Mucosa of gallbladder (tissue), 1 donor: ENCODE measurements at regions not wholly inside any gene's neighbourhood (a gene's known extent, or its start where the extent isn't known, plus 50 kb on each side); places are given as distances from the start of the nearest gene placed in this dataset.

Experiments
- DNase-seq: peaks from one replicate; pipeline ENCODE4 v3.0.0-alpha.2; 2020; ENCODE audit warnings: low spot score
- donor health status: DM: no; HTN: no; CAD: no.

DNA sequence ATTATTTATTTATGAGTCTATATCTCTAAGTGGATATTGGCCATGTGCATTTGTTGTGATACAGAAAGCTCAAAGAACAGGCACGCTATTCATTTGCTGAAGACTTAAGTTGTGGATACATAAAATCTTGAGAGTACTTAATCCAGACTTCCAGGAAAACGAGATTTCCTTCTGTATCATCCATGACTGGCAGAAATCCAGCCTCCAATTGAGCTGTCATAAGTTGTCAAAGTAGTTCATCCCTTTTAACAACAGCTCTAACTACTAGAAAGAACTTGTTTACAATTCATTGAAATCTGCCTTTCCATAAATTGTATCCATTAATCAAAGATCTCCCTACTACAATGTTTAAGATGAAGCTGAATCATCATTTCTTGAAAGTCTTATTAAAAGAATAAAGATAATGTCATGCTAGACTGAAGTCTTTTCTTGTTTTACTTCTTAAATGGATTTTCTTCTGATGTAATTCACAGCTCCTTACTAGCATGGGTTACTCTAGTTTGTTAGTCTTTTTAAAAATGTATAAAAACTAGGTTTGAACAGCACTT is 447.3 kb upstream of the CITED2 start:
- DNase-seq, result no peak

DNA sequence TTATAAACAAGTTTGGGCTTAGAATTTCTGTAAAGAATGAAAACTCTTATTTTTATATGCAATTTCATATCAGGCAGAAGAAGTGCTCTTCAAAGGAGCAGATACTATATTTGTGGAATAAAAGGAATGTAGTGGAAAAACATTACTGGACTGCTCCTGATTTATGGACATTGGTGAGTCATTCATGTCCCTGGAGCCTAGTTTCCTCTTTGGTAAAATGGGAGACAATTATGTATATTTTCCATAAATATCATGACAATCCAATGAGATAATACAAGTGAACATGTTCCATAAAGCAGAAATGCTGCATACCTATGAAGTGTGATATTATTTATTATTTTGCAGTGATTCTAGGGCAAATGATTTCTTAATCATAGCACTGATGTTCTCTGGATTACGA is 445.8 kb upstream of the CITED2 start:
- no peak for DNase-seq

DNA sequence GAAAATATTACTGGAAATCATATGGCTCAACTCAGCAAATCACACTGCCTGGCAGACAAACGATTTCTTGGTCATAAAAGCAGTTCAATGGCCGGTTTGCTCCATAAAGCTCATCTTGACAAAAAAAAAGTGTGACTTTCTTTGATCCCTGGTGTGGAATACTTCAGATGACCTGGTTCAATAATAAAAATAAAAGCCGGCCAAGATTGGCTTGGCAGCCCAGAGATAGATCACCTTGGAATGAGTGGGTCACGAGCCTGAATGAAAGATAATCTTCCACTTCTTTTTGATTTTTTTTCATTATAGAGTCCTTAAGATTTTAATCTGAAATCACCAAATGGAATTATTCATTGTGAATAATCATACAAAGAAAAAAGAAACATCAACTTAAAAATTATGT is 445.3 kb upstream of the CITED2 start:
- no peak for DNase-seq

DNA sequence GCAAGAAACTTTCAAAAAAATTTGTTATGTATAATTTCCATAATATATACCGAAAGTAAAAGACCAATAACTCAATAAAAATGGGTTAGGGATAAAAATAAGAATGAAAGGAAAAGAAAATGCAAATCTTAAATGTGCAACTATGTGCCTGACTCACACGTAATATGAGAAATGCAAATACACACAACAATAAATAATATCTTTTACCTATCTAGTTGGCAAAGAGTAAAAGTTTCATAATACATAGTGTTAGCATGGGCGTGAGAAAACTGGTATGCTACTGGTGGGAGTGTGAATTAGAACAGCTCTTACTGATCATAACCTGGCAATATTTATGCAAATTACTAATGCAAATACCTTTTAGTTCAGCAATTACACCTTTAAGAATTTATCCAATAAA is 438.5 kb upstream of the CITED2 start:
- no peak for DNase-seq

DNA sequence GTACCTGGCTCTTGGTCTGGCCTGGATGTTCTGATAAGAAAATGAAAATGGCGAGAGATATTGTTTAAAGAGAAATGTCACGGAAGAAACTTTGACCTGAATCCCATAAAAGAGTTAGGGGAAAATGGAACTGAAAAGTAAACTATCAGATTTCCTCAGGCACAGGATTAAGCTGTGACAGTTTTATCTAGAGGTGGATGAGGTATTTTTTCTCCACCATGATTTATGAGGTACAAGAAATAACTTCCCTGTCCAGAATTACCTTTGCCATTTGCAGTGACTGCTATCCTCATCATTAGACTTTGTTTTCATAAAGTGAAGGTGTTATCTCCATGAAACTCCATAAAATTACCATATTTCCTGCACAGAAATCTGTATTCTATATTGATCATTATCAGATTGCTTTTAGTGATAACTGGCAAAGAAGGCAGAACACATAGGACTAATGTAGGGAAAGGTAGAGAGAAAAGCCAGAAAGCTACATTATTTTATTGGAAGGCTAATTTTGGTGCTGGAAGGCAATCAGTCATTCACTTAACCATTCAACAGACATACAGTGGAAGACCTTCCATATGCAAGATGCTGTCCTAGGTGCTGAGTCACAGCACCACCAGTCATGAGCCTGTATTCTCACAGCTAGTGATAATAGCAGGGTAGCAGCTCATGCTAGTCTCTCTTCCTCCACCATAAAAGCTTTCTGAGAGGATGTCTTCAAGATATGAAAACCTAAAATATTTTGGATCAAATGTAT is 427.3 kb upstream of the CITED2 start:
- no peak for DNase-seq

DNA sequence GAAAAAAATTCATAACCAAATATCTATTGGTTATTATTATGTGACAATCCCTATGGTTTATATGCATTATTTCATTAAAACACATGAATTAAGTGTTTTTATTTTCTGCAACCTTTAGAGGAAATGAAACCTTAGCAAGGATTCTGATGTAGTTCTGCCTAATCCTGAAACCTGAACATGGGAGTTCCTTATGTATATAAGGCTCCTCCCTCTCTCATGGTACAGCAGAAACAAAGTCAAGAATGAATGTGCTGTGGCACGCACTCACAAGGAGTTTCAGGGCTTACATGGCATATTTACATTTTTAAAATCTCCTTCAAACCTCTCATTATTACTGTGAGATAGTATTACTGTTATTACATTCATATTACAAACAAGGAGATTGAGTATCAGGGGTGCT is 426.4 kb upstream of the CITED2 start:
- DNase-seq, result no peak

DNA sequence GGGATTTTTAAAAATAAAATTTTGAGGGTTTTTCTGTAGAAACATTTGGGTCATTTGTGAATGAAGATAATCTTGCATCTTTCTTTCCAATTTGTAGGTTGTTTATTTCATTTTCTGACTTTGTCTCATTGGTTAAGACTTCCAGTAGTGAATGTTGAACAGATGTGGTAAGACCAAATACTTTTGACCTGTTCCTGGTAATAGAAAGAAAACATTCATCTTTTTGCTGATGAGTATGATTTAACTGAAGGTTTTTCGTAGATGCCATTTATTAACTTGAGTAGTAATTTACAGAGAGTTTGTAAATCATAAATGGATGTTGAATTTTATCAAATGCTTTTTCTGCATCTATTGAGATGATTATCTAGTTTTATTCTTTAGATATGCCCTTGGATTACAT is 416.1 kb upstream of the CITED2 start:
- no peak for DNase-seq

DNA sequence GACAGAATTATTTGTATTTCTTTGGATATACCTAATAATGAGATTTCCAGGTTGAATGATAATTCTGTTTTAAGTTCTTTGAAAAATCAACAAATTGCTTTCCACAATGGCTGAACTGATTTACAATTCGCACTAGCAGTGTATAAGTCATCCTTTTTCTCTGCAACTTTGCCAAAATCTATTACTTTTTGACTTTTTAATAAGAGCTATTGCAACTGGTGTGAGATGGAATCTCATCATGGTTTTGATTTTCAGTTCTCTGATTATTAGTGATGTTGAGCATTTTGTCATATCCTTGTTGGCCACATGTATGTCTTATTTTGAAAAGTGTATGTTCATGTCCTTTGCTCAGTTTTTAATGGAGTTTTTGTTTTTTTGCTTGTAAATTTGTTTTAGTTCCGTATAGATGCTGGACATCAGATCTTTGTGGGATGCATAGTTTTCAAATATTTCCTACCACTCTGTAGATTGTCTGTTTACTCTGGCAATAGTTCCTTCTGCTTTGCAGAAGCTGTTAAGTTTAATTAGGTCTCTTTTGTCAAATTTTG is 409.8 kb upstream of the CITED2 start:
- no peak for DNase-seq

DNA sequence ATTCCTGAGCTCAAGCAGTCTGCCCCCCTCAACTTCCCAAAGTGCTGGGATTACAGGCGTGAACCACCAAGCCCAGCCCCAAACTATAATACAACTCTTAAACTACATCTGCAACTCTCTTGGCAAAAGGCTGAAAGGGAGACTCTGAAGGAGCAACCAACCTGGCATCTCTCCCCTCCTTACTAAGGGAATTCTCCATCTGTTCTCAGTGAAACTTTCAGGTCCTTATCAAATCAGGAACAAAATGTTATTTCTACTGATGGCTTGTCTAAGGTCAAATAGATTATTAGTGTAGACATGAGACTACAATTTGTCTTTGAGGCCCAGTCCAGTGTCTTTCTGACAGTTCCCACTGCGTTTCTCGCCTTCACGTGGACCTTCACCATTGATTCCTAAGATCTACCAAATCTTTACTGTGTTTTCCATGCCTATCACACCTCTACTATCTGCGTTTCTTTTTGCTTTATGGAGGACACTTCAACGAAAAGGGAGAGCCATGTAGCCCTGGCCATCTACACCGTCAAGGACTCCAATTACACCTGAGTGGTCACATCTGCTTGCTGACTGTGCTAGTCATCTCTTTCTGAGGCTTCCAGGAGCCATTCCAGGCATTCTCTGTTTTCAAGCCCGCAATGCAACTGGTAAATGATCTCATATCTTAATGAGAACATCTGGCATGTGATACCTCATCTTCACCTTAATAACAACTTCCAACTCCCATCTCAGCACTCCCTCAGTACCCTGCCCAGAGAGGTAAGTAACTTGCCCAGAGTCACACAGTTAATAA is 405.7 kb upstream of the CITED2 start:
- DNase-seq, result no peak

DNA sequence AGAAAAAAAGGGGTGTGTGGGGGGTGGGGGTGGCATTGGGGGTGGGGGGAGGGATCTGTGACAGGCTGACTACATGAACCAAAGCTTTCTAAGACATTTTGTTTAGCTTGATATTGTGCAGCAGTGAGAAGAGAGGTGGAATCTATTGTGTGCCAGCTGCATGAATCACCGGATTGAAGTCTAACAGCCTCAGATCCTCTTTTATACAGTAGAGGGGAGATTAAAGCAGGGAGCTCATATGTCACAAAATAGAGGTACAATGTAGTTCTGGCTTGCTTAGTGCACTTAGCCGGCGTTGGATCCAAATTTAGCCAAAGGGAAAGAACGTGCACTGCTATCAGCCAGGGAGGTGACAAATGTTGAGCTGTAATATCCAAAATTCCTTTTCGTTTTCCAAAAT is 404.2 kb upstream of the CITED2 start:
- no peak for DNase-seq

DNA sequence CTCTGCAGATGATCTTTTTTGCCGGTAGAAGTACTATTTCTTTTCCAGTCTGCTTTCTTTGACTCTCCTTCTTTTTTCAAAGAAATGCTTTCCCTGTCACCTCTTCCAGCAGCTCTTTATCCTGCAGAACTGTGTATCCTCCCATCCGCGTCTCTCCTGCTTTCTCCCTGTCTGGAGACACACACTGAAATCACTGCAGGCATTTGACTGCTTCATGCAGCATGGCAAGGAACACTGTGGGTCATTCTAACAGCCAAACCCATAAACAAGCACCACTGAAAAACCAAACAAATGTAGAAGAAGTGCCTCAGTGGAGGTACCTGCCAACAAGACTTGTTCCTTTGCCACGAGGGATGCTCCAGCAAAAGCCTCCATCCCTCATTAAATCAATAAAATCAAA is 403.7 kb upstream of the CITED2 start:
- DNase-seq, result no peak

DNA sequence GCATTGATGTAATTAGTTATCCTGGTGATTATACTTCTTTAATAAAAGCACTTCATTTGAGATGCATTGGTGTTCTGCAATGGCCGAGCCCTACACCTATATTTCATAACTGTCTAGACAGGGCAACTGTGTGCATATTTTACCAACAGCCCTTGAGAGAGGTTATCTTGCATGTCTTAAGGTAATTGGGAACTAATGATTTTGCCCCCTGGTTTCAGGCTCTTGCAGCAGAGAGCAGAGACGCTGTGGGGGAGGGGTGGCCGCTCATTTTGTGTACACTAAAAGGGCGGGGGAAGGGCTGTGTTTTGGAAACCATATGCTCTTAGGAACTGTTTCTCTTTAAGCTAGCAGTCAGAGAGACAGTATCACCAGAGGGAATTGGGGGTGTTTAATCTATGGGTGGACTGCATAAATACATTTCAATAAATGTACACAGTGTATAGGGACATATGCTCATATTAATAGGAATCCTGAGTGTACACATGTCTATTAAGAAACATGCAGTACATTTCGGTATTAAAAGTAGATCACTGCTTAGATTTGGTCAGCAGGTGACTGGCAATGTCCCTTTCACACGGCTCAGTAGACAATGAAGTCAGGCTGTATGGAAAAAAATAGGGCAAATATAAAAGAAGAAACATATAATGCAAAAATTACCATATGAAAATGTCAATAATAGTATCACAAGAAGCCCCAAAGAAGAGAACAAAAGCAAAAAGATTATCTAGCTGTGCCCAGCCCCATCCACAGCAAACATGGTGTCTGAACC is 402.9 kb upstream of the CITED2 start:
- no peak for DNase-seq

DNA sequence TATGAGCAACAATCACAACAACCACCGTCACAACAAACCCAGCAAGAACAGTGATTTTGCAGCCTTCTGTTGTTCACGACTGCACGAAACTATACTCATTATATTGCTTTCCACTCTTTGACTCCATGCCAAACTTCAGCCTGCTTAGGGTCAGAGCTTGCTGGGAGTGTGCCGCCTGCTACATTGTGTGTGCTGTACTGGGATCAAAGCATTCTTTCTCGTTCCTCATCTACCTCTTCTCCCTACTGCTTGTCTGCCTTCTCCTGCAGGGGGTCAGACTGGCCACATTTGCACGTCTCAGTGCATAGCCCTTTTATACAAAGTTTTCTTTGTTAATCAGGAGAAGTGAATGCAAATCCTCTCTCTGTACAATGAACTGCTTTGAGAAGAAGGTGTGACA is 401.6 kb upstream of the CITED2 start:
- DNase-seq, result no peak

DNA sequence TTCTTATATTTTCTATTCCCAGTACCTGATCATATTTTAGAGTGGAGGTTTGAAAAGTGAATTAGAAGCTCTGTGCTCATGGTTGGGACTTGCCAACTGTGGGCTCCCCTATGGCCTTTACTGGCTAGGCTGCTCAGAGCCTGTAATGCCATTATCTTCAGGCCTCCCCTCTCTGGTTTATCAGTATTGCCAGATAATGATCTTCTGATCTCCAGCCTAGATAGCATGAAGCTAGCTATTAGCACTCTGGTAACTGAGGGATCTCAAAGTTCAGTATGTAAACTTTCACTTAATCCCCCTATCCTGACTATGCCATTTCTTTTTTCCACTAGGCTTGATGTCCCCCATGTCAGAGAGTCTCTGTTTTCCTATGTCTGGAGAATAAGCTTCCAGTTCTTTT is 393.7 kb upstream of the CITED2 start:
- DNase-seq, result no peak

DNA sequence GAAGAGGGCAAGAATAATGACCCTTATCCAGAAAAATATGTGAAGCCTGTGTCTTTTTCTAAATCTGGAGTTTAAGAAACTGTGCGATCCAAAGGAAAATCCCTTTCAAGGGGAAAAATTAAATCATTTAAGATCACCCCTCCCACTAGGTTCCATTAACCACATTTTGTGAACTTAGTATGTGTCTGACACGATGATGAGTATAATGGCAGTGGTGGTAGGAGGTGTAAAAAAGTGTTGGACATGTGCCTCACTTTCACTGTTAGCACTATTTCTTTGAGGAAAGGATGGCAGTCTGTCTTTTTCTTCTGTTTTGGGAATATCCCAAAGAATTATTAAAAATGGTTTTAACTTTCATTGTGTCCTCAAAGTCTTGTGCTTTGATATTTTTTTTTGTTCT is 392.3 kb upstream of the CITED2 start:
- DNase-seq, result no peak

DNA sequence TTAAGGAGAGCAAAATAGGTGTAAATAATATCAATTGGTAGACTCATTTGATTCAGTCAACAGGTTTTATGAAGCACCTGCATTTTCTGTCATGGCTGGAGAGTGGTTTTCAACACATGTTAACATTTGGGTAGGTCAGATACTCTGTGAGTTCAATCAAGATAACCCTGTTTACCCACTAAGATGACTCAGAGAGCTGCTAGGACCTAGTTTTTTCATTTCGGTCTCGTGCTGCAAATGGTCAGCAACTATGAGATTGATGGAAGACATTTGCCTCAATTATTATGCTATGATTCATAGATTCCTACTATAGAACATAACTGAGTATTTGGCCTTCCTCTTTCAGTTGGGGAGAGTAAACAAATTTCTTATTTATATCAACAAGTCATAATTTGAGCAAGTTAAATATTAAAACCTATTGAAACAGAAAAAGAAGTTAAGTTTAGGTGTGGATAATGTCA is 391.4 kb upstream of the CITED2 start:
- DNase-seq, result no peak

DNA sequence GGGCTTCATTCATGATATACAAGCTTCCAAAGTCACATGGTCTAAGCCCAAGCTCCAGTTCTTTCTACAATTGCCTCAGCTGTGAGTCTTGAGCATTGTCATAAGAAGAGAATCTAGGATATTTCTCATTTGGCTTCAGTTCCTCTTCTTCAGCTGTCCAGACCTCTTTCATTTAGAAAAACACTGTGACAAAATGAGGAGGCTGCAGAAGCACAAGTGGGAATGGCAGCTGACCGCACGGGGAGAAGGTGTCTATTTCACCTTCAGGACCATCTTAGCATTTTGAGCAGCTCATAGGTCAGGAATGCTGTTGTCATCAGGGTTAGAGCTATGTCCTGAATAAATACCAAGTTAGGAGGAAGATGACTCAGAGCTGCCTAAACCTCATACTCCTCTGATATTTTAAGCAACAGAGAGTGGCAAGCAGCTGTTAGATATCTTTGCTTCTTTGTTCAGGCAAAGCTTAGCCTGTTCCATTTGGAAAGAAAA is 390.1 kb upstream of the CITED2 start:
- DNase-seq, result peak; percentile 29

DNA sequence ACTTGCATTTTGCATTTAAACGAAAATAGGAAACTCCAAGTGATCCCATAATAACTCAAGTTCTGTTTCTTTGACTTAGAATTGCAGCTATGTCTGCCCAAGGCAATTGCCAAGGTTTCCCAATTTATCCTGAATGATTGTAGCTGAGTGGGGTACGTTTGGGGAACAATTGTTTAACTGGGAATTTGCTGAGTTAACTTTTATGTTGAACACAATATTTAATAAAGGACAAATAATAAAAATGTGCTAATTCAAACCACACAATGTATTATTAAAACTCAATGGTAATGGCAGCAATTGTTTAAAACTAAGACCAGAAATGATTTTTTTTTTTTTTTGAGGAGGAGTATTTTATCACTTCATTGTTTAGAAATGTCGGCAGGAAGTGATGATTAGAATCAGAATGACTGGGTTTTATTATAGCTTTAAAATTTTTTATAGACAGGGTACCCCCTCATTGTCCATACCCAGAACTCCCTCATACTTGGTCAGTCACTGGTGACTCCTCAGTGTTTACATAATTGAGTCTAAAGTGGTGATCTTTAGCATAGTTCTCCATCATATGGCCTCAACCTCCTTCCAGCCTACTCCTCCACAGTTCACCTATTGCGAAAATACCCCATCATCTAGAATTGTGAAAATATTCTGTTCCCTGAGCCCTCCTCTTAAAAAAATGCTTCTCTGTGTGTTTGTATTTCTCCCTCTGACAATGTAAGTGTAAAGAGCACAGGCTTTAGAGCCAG is 389.2 kb upstream of the CITED2 start:
- DNase-seq, result no peak

DNA sequence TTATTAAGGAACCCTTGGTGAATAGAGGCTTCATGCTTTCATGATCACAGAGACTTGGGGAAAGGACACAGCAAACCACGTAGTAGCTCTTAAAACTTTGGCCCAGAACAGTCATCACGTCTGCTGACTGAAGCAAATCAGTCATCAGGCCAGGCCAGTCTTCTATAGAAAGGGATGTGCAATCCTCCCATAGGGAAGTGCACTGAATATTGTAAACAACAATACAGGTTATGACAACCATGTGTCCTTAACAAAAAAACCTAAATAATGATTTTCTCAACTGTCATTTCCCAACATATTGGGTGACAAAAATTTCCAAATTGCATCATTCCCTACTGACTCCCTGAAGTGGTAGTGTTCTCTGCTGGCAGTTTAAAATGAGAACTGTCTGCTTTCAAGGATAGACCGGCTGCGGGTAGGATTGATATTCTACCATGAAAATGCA is 388.2 kb upstream of the CITED2 start:
- no peak for DNase-seq

DNA sequence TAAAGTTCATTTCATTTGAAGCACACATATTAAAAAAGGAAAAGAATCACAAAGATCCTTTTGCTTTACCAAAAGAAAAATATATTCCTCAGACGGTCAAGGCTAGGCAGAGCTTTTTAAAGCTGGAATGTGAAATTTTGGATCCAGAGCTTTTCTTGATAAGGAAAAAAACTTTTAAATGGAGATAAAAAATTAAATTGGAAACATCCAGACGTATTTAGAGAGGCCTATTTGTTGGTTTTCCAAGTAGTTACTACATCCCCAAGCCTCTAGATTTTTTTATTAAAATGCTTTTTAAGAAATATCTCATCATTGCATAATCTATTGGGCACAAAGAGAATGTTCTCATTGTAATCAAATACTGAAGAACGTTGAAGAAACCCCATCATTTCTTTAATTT is 385.7 kb upstream of the CITED2 start:
- DNase-seq, result no peak

DNA sequence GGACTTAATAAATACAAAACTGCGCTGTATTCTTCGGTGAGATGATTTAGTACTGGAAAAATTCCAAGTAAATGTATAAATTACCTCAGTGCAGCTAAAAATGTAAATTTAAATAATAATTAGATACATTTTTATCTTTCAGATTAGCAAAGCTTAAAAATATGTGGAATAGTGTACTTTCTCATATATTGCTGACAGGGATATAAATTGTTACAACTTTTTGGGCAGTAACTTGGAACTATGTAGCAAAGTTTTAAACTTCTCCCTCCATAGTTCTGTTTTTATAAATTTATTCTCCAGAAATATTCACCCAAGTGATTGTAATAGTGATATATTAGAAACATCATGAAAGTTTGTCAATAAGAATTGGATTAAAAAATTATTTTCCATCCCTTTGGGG is 384.6 kb upstream of the CITED2 start:
- no peak for DNase-seq
